ENCODE measurements at regions not wholly inside any gene's neighbourhood (a gene's known extent, or its start where the extent isn't known, plus 50 kb on each side); places are given as distances from the start of the nearest gene placed in this dataset.
"Not testable (repeated sequence)": the region's sequence is repeated elsewhere in the genome, so short reads cannot be mapped to it uniquely, and the experiment has no call there.

DNA sequence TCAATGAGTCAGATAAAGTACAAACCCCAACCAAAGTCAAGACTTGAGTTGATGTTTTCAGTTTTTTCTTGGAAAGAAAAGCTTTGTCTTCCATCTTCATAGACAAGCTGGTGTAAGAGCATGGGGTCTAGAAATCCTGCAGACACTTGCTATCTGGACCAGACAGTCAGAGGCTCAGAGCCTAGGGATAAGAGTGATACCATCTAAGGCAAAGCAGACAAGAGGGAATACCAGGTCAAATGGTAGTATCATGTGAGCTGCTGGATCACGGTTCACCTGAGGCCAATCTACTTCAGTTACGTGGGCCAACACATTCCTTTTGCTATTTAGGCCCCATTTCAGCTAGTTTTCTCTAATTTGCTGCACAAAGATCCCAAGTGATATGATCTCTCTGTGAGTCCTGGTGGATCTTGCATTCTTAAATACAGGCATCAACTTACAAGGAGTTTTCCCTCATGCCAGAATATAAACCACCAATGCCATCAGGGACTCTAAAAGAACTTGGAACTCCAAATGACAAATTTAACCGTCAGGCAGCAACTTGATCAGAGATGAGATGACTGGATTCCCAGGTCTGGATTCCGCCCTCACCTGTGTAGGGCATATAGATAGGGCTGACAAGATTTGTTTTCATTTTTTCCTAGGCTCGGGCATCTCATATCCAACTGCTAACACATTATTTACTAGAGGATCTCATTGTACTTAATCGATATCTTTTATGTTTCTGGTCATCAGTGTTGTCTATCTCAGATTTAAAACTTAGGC lies 101.4 kb downstream of the FOXD4L6 start:
- TF ChIP-seq, protein P1, sequence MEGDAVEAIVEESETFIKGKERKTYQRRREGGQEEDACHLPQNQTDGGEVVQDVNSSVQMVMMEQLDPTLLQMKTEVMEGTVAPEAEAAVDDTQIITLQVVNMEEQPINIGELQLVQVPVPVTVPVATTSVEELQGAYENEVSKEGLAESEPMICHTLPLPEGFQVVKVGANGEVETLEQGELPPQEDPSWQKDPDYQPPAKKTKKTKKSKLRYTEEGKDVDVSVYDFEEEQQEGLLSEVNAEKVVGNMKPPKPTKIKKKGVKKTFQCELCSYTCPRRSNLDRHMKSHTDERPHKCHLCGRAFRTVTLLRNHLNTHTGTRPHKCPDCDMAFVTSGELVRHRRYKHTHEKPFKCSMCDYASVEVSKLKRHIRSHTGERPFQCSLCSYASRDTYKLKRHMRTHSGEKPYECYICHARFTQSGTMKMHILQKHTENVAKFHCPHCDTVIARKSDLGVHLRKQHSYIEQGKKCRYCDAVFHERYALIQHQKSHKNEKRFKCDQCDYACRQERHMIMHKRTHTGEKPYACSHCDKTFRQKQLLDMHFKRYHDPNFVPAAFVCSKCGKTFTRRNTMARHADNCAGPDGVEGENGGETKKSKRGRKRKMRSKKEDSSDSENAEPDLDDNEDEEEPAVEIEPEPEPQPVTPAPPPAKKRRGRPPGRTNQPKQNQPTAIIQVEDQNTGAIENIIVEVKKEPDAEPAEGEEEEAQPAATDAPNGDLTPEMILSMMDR (IDR thresholded peaks at IDR 0.05; ENCODE audit: low read depth, low read length, poor library complexity, severe bottlenecking), result not testable (repeated sequence)
- not testable (repeated sequence) for TF ChIP-seq EZH2phosphoT487 (IDR thresholded peaks at IDR 0.05; ENCODE audit: borderline replicate concordance, low read length)
